ENCODE measurements at regions not wholly inside any gene's neighbourhood (a gene's known extent, or its start where the extent isn't known, plus 50 kb on each side); places are given as distances from the start of the nearest gene placed in this dataset.
A peak's percentile ranks its signal among the peaks of the same experiment; 100 is the strongest.

DNA sequence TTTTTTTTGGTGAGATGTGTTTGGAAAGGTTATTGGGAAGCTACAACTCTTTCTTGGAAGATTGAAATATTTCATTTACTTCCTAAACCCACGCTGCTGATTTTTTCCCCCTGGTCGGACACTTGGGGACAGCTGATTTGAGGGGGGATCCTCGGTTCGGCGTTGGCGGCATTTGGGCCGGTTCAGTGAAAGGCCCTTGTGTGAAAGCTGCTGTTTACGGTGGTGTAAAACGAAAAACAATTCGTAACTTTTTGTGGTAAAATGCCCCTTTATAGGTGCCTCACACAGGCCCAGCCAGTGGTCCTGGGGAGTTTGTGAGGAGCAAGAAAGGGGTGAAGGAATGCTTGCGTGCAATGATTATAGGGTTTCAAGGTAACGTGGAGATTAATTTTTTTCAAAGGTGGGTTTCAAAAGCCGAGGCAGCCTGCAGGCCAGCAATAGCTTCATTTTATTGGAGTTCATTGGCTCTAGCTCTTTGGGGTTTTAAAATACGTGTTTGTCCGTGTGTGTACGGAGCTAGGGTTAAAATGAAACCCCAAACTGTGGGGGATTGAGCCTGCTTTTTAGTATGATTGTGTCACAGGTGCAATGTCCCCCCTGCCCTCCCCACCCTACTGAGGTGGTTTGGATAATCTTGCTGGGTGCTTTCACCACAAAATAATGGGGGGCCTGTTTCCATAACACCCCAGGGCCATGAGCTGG is 77.2 kb upstream of the PPARA start:
- H3K27ac ChIP-seq, result peak overlapping the region; percentile 97 to 99
- H3K27me3 ChIP-seq, result no peaks in the 10 kb centered on the region
- intact Hi-C loops (cut with DNase I; ENCODE audit: low total_unique reads), result no loop called here
- peak; percentile 20 to 61 for DNase-seq
- peaks cover 0 to 18% (median 5%) of the 10 kb centered on the region in 3 donors for H3K36me3 ChIP-seq
- peaks cover 0 to 54% (median 39%) of the 10 kb centered on the region in 4 donors for H3K4me1 ChIP-seq
- no peak for TF ChIP-seq CTCF (IDR thresholded peaks at IDR 0.05)
- no peaks in the 10 kb centered on the region for H3K9me3 ChIP-seq
- H3K4me3 ChIP-seq, result peak overlapping the region; percentile 85 to 90

- Histone ChIP-seq H3K4me3 (peak overlapping the region; percentile 85 to 90), H3K36me3 (peaks cover 0 to 18% (median 5%) of the 10 kb centered on the region in 3 donors), H3K27me3 (no peaks in the 10 kb centered on the region), H3K27ac (peak overlapping the region; percentile 97 to 99), H3K9me3 (no peaks in the 10 kb centered on the region), H3K4me1 (peaks cover 5 to 54% (median 44%) of the 10 kb centered on the region in 4 donors)
- peak; percentile 41 to 83 for DNase-seq
- TF ChIP-seq CTCF (IDR thresholded peaks at IDR 0.05), result no peak
- intact Hi-C loops (cut with DNase I; ENCODE audit: low total_unique reads), result no loop called here
Measured at GRCh38 chr22:46073683-46074504, 76.4 kb upstream of the PPARA start.

DNA sequence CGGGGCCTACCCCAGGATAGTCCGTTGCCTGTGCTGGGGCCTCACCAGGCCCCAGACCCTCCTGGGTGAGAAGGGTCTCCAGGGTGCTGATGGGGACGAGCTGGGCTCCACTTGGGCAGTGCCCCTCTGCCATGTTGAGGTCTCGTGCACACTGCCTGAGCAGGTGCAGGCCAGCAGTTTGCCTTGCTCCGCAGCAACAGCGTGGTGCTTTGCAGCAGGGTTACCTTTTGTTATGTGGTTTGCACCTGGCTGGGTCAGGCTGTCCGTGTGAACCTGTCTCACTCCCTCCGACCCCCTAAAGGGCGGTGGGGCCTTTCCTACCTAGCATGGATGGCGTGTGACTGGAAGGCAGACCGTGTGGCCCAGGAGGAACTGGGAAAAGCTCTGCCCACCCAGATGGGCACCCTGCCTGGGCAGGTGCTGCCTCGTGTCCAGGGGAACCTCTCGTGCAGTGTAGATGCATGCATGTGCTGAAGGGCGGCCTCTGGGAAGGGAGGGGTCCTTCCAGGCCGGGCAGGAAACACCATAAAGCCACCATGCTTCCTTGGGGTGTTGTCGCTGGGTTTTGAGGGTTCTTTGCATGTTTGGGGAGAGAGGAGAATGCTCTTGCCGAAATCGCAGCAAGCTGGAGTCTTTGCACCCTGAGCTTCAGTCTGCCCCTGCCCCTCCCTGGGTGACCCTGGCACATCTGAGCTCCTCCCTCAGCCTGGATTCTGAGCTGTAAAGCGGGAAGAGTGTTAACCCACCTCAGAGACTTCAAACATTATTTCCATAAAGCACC is 75.4 kb upstream of the PPARA start:
- H3K4me3 ChIP-seq, result peak overlapping the region; percentile 85 to 90
- no peaks in the 10 kb centered on the region for H3K27me3 ChIP-seq
- peak overlapping the region; percentile 97 to 99 for H3K27ac ChIP-seq
- peaks cover 5 to 59% (median 51%) of the 10 kb centered on the region in 4 donors for H3K4me1 ChIP-seq
- no peaks in the 10 kb centered on the region for H3K9me3 ChIP-seq
- intact Hi-C loops (cut with DNase I; ENCODE audit: low total_unique reads), result no loop called here
- peaks cover 0 to 18% (median 5%) of the 10 kb centered on the region in 3 donors for H3K36me3 ChIP-seq
- DNase-seq, result peak; percentile 24 to 68
- no peak for TF ChIP-seq CTCF (IDR thresholded peaks at IDR 0.05)

DNA sequence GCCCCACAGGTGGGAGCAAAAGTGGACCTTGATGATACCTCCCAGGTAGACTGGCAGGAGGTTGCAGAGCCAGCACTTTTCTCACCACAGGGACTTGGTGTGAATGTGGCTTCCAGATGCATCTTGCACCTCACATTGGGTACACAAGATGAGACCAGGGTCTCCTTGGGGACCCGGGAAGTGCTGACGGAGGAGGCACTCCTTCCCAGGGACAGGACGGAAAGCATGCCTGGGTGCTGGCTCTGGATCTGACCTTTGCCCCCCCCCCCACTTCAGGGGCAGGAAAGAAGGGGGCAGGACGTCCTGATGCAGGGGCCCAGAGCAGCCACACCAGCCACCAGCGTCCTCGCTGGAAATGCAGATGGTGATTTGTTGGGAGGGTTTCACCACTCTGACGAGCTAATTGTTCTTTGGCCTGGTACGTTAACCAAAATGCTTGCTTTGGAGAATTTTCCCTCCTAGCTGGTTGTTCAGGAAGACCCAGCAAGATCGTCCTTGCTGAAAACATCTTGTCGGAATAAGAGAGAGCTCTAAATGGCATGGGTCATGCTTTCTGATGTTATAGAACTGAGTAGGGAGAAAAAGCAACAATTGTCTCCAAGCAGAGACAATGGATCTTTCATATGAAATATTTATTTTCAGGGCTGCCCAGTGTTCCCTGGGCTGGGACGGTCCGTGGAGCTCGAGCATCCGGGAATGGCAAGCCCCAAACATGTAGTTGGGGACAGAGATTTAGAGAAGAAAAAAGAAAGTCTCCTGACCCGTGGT is 74.4 kb upstream of the PPARA start:
- Histone ChIP-seq H3K27me3 (no peaks in the 10 kb centered on the region), H3K4me3 (peak overlapping the region; percentile 85 to 90), H3K36me3 (peaks cover 0 to 11% (median 5%) of the 10 kb centered on the region in 3 donors), H3K27ac (peak overlapping the region; percentile 97 to 99), H3K9me3 (no peaks in the 10 kb centered on the region), H3K4me1 (peaks cover 5 to 60% (median 51%) of the 10 kb centered on the region in 4 donors)
- intact Hi-C loops (cut with DNase I; ENCODE audit: low total_unique reads), result no loop called here
- no peak for TF ChIP-seq CTCF (IDR thresholded peaks at IDR 0.05)
- peak; percentile 21 to 63 for DNase-seq

Measured in tibial artery (tissue), 4 donors.